ENCODE measurements at regions not wholly inside any gene's neighbourhood (a gene's known extent, or its start where the extent isn't known, plus 50 kb on each side); places are given as distances from the start of the nearest gene placed in this dataset.

DNA sequence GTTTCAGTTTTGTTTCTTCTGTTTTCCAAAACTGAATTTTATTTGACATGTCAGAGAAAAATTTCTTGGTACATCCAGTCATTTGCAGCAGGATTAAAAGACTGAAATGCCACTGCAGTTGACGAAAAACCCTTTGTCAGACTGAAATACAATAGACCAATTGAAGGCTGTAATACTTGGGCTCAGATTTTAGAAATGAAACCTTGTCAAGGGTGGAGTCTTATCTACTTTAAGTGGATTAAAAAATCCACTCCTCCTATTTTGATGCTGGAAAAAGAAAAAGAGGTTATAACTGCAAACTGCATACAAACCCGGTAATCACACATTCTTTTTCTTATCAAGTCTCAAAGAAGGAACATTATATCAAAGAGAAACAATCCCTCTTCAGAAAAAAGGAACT, 80.2 kb upstream of the NEUROD1 start:
- TF ChIP-seq, protein P1, sequence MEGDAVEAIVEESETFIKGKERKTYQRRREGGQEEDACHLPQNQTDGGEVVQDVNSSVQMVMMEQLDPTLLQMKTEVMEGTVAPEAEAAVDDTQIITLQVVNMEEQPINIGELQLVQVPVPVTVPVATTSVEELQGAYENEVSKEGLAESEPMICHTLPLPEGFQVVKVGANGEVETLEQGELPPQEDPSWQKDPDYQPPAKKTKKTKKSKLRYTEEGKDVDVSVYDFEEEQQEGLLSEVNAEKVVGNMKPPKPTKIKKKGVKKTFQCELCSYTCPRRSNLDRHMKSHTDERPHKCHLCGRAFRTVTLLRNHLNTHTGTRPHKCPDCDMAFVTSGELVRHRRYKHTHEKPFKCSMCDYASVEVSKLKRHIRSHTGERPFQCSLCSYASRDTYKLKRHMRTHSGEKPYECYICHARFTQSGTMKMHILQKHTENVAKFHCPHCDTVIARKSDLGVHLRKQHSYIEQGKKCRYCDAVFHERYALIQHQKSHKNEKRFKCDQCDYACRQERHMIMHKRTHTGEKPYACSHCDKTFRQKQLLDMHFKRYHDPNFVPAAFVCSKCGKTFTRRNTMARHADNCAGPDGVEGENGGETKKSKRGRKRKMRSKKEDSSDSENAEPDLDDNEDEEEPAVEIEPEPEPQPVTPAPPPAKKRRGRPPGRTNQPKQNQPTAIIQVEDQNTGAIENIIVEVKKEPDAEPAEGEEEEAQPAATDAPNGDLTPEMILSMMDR (IDR thresholded peaks at IDR 0.05; ENCODE audit: partially characterized antibody, unreplicated experiment), result no peak
- Mint-ChIP-seq H3K4me1 (ENCODE audit: low read depth, unreplicated experiment) (peaks cover 2% of the 10 kb centered on the region), H3K4me3 (ENCODE audit: unreplicated experiment) (no peak overlapping the region), H3K36me3 (ENCODE audit: unreplicated experiment) (no peaks in the 10 kb centered on the region), H3K9me3 (ENCODE audit: unreplicated experiment) (no peaks in the 10 kb centered on the region), H3K27me3 (ENCODE audit: unreplicated experiment) (no peaks in the 10 kb centered on the region), H3K27ac (ENCODE audit: unreplicated experiment) (no peak overlapping the region)
- DNase-seq, result no peak

DNA sequence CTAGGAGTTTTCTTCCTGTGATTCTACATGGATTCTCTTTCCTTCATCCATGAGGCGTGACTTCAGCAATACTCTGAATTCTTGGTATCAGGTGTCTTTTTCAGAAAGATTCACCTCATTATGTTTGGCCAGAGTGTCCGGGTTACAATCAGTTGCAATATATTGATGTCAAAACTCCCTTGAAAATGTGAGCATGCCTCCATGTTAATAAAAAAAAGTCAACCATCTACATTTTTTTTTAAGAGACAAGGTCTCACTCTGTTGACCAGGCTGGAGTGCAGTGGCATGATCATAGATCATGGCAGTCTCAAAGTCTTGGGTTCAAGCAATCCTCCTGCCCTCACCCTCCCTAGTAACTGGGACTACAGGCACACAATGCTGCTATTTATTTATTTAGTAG, 80.9 kb upstream of the NEUROD1 start:
- no peak overlapping the region for H3K4me3 Mint-ChIP-seq (ENCODE audit: unreplicated experiment)
- TF ChIP-seq, protein P1 (IDR thresholded peaks at IDR 0.05; ENCODE audit: partially characterized antibody, unreplicated experiment), result no peak
- H3K27ac Mint-ChIP-seq (ENCODE audit: unreplicated experiment), result no peak overlapping the region
- H3K36me3 Mint-ChIP-seq (ENCODE audit: unreplicated experiment), result no peaks in the 10 kb centered on the region
- peaks cover 2% of the 10 kb centered on the region for H3K4me1 Mint-ChIP-seq (ENCODE audit: low read depth, unreplicated experiment)
- no peaks in the 10 kb centered on the region for H3K27me3 Mint-ChIP-seq (ENCODE audit: unreplicated experiment)
- DNase-seq, result no peak
- no peaks in the 10 kb centered on the region for H3K9me3 Mint-ChIP-seq (ENCODE audit: unreplicated experiment)

DNA sequence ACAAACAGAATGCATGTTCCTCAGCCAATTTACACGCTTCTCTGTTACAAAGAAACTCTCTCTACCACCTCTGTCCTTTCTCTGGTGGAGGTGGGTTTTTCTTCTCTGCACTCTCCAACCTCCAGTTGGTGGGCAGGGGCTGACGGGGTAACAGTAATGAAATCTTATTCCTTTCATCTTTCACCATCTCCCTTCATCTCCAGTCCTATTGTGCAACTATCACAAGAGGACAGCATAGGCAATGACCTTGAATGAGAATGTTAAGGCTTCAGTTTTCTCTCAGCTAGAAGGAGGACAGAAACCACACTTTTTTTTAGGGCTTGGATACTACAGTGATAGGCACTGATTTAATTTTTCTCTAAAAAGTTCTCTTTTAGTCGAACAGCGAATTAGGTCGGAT, 81.7 kb upstream of the NEUROD1 start:
- H3K4me1 Mint-ChIP-seq (ENCODE audit: low read depth, unreplicated experiment), result peaks cover 2% of the 10 kb centered on the region
- no peak for DNase-seq
- H3K27me3 Mint-ChIP-seq (ENCODE audit: unreplicated experiment), result no peaks in the 10 kb centered on the region
- H3K36me3 Mint-ChIP-seq (ENCODE audit: unreplicated experiment), result no peaks in the 10 kb centered on the region
- H3K27ac Mint-ChIP-seq (ENCODE audit: unreplicated experiment), result no peak overlapping the region
- TF ChIP-seq, protein P1 (IDR thresholded peaks at IDR 0.05; ENCODE audit: partially characterized antibody, unreplicated experiment), result no peak
- H3K9me3 Mint-ChIP-seq (ENCODE audit: unreplicated experiment), result no peaks in the 10 kb centered on the region
- no peak overlapping the region for H3K4me3 Mint-ChIP-seq (ENCODE audit: unreplicated experiment)

DNA sequence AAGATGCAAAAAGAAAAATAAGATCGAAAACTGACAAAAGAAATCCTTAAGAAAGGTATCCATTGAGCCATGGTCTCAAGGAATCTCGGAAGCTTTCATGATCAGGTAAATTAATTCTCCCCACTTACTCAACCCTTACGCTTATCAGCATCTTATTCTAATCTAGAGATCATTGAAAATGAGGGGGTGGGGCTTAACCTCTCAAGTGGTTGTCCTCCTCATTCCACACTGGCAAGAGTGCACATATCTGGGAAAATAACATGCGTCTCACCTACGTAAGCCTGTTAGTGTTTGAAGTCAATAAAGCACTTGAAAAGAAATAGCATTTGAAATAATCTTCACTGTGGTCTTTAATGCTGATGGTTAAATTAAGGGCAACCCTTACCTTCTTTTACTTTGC, 82.5 kb upstream of the NEUROD1 start:
- H3K36me3 Mint-ChIP-seq (ENCODE audit: unreplicated experiment), result no peaks in the 10 kb centered on the region
- H3K27ac Mint-ChIP-seq (ENCODE audit: unreplicated experiment), result no peak overlapping the region
- no peak overlapping the region for H3K4me3 Mint-ChIP-seq (ENCODE audit: unreplicated experiment)
- H3K9me3 Mint-ChIP-seq (ENCODE audit: unreplicated experiment), result no peaks in the 10 kb centered on the region
- TF ChIP-seq, protein P1 (IDR thresholded peaks at IDR 0.05; ENCODE audit: partially characterized antibody, unreplicated experiment), result no peak
- H3K27me3 Mint-ChIP-seq (ENCODE audit: unreplicated experiment), result no peaks in the 10 kb centered on the region
- peaks cover 2% of the 10 kb centered on the region for H3K4me1 Mint-ChIP-seq (ENCODE audit: low read depth, unreplicated experiment)
- DNase-seq, result no peak

GRCh38 chr2:181763423-181763822, 83.1 kb upstream of the NEUROD1 start:
- Mint-ChIP-seq H3K27me3 (ENCODE audit: unreplicated experiment) (no peaks in the 10 kb centered on the region), H3K9me3 (ENCODE audit: unreplicated experiment) (no peaks in the 10 kb centered on the region), H3K36me3 (ENCODE audit: unreplicated experiment) (no peaks in the 10 kb centered on the region), H3K4me1 (ENCODE audit: low read depth, unreplicated experiment) (peaks cover 2% of the 10 kb centered on the region), H3K4me3 (ENCODE audit: unreplicated experiment) (no peak overlapping the region), H3K27ac (ENCODE audit: unreplicated experiment) (no peak overlapping the region)
- TF ChIP-seq, protein P1 (IDR thresholded peaks at IDR 0.05; ENCODE audit: partially characterized antibody, unreplicated experiment), result no peak
- no peak for DNase-seq
